H9 (cell line): ENCODE measurements at regions not wholly inside any gene's neighbourhood (a gene's known extent, or its start where the extent isn't known, plus 50 kb on each side); places are given as distances from the start of the nearest gene placed in this dataset.

Source experiments
- DNase-seq: peaks from one replicate; pipeline ENCODE4 v3.0.0-alpha.2; 2017
- H2AFZ ChIP-seq: one replicate; pipeline ENCODE4 v1.6.1; 2013; ENCODE audit warnings: mild to moderate bottlenecking, low read length, control low read depth, moderate library complexity
- H2AK5ac ChIP-seq: 2 replicates; pipeline ENCODE4 v1.6.1; 2013; ENCODE audit warnings: low read length, control low read depth, mixed read lengths; ENCODE audit not compliant: insufficient read length
- H2BK120ac ChIP-seq: one replicate; pipeline ENCODE4 v1.6.1; 2013; ENCODE audit warnings: low read depth, mild to moderate bottlenecking, low read length, control low read depth, inconsistent platforms; ENCODE audit not compliant: poor library complexity, severe bottlenecking
- H2BK12ac ChIP-seq: 2 replicates; pipeline ENCODE4 v1.6.1; 2013; ENCODE audit warnings: low read length, control low read depth, mixed read lengths, low read depth; ENCODE audit not compliant: insufficient read length
- H2BK15ac ChIP-seq: 2 replicates; pipeline ENCODE4 v1.6.1; 2013; ENCODE audit warnings: low read depth, low read length, control low read depth
- H2BK20ac ChIP-seq: one replicate; pipeline ENCODE4 v1.6.1; 2013; ENCODE audit warnings: low read depth, mild to moderate bottlenecking, low read length, control low read depth, inconsistent platforms; ENCODE audit not compliant: poor library complexity, severe bottlenecking
- H2BK5ac ChIP-seq: 2 replicates; pipeline ENCODE4 v1.6.1; 2013; ENCODE audit warnings: low read length, control low read depth, mixed read lengths; ENCODE audit not compliant: insufficient read length
- H3K14ac ChIP-seq: 2 replicates; pipeline ENCODE4 v1.6.1; 2013; ENCODE audit warnings: low read length, control low read depth; ENCODE audit not compliant: insufficient read depth
- H3K18ac ChIP-seq: 2 replicates; pipeline ENCODE4 v1.6.1; 2013; ENCODE audit warnings: low read depth, mild to moderate bottlenecking, mixed read lengths, low read length, control low read depth; ENCODE audit not compliant: insufficient read length
- H3K23ac ChIP-seq: 2 replicates; pipeline ENCODE4 v1.6.1; 2013; ENCODE audit warnings: low read length, control low read depth, mixed read lengths, low read depth; ENCODE audit not compliant: insufficient read length
- H3K23me2 ChIP-seq: 2 replicates; pipeline ENCODE4 v1.6.1; 2013; ENCODE audit warnings: low read depth, mild to moderate bottlenecking, mixed read lengths, low read length, control low read depth; ENCODE audit not compliant: insufficient read length, poor library complexity, severe bottlenecking
- H3K27ac ChIP-seq: 2 replicates; pipeline ENCODE4 v1.5.1; 2013; ENCODE audit warnings: low read length, control low read depth, mixed read lengths, low read depth; ENCODE audit not compliant: insufficient read length
- H3K27me3 ChIP-seq: 2 replicates; pipeline ENCODE4 v1.6.1; 2013; ENCODE audit warnings: low read length, control low read depth, inconsistent platforms; ENCODE audit not compliant: insufficient read depth
- H3K4ac ChIP-seq: 2 replicates; pipeline ENCODE4 v1.6.1; 2013; ENCODE audit warnings: low read depth, mild to moderate bottlenecking, control low read depth, inconsistent platforms, low read length, moderate library complexity
- H3K4me1 ChIP-seq: 2 replicates; pipeline ENCODE4 v1.6.1; 2013; ENCODE audit warnings: low read length, control low read depth, inconsistent platforms; ENCODE audit not compliant: insufficient read depth
- H3K4me2 ChIP-seq: 2 replicates; pipeline ENCODE4 v1.6.1; 2013; ENCODE audit warnings: low read length, control low read depth, mixed read lengths; ENCODE audit not compliant: insufficient read length, insufficient read depth
- H3K56ac ChIP-seq: 2 replicates; pipeline ENCODE4 v1.6.1; 2013; ENCODE audit warnings: low read depth, mild to moderate bottlenecking, mixed read lengths, low read length, control low read depth; ENCODE audit not compliant: insufficient read length
- H3K79me1 ChIP-seq: 2 replicates; pipeline ENCODE4 v1.6.1; 2013; ENCODE audit warnings: low read depth, mild to moderate bottlenecking, moderate library complexity, low read length, control low read depth, inconsistent platforms; ENCODE audit not compliant: insufficient read depth, poor library complexity, severe bottlenecking
- H3K79me2 ChIP-seq: 2 replicates; pipeline ENCODE4 v1.6.1; 2013; ENCODE audit warnings: low read length, control low read depth, inconsistent platforms; ENCODE audit not compliant: insufficient read depth
- H3K9ac ChIP-seq: 2 replicates; pipeline ENCODE4 v1.6.1; 2013; ENCODE audit warnings: low read length, control low read depth, mixed read lengths; ENCODE audit not compliant: insufficient read length; ENCODE audit errors: extremely low read depth
- H3K9me3 ChIP-seq: one replicate; pipeline ENCODE4 v1.6.1; 2013; ENCODE audit warnings: low read depth, low read length, inconsistent platforms; ENCODE audit not compliant: control insufficient read depth
- H3T11ph ChIP-seq: one replicate; pipeline ENCODE4 v1.6.1; 2013; ENCODE audit warnings: mild to moderate bottlenecking, low read length, control low read depth, inconsistent platforms
- H4K20me1 ChIP-seq: one replicate; pipeline ENCODE4 v1.6.1; 2013; ENCODE audit not compliant: control insufficient read depth, insufficient read length, insufficient read depth
- H4K5ac ChIP-seq: 2 replicates; pipeline ENCODE4 v1.6.1; 2013; ENCODE audit warnings: low read depth, mild to moderate bottlenecking, mixed read lengths, low read length, control low read depth; ENCODE audit not compliant: insufficient read length
- H4K8ac ChIP-seq: replicated peaks from 2 replicates; pipeline ENCODE4 v1.6.1; 2013; ENCODE audit warnings: low read length, control low read depth, mixed read lengths, low read depth; ENCODE audit not compliant: insufficient read length
- H4K91ac ChIP-seq: 2 replicates; pipeline ENCODE4 v1.6.1; 2013; ENCODE audit warnings: low read depth, mild to moderate bottlenecking, moderate library complexity, mixed read lengths, low read length, control low read depth; ENCODE audit not compliant: insufficient read length
- H3K27ac Mint-ChIP-seq, 3 experiments: 2 replicates in 2 of 3; 3 replicates in 1 of 3; pipeline ENCODE4 v1.8.0; 2020 to 2021; ENCODE audit warnings: mixed read lengths in 3 of 3, mild to moderate bottlenecking in 1 of 3, moderate library complexity in 1 of 3
- H3K27me3 Mint-ChIP-seq: 2 replicates; pipeline ENCODE4 v1.8.0; 2021; ENCODE audit warnings: low read depth, mild to moderate bottlenecking, moderate library complexity, mixed read lengths
- H3K36me3 Mint-ChIP-seq, 3 experiments: 2 replicates in 2 of 3; 3 replicates in 1 of 3; pipeline ENCODE4 v1.8.0; 2020 to 2021; ENCODE audit warnings: low read depth in 3 of 3, mixed read lengths in 3 of 3; ENCODE audit not compliant: insufficient read depth in 1 of 3
- H3K4me1 Mint-ChIP-seq, 2 experiments: 2 replicates each; pipeline ENCODE4 v1.8.0; 2020; ENCODE audit warnings: mixed read lengths in 2 of 2
- H3K4me3 Mint-ChIP-seq, 2 experiments: 2 replicates in 1 of 2; 3 replicates in 1 of 2; pipeline ENCODE4 v1.8.0; 2020 to 2021; ENCODE audit warnings: mild to moderate bottlenecking in 2 of 2, mixed read lengths in 2 of 2, moderate library complexity in 1 of 2
- H3K9me3 Mint-ChIP-seq, 2 experiments: 2 replicates in 1 of 2; 3 replicates in 1 of 2; pipeline ENCODE4 v1.8.0; 2020; ENCODE audit warnings: mild to moderate bottlenecking in 2 of 2, mixed read lengths in 2 of 2, moderate library complexity in 1 of 2
- CTCF ChIP-seq: fragments of 200-600 bp; sonication (generic); conservative IDR thresholded peaks from 3 replicates; pipeline ENCODE4 v1.8.0; 2021; ENCODE audit warnings: antibody characterized with exemption, mild to moderate bottlenecking
- WGBS: extraction: QIAGEN DNeasy Blood & Tissue Kit; methylation state at CpG from one replicate; pipeline ENCODE4 v1.1.7; 2013; ENCODE audit warnings: missing lambda C conversion rate, low lambda C conversion rate, mixed read lengths; ENCODE audit not compliant: insufficient read length; ENCODE audit errors: extremely low coverage; 5-methylcytosine and 5-hydroxymethylcytosine counted together

GRCh38 chr4:151532001-151532708 lies 123.2 kb downstream of the FHIP1A start:
- 100% methylated on average over 1 of the region's 6 CpGs for WGBS
- H3K27ac Mint-ChIP-seq = no peak overlapping the region; a peak in 1 of 7 replicates

More at GRCh38 chr4:151532001-151532708, 123.2 kb downstream of the FHIP1A start:
- peaks cover 2 to 16% (median 13%) of the 10 kb centered on the region in 3 experiments for H3K36me3 Mint-ChIP-seq
- H3K56ac ChIP-seq = no peak overlapping the region
- H2BK12ac ChIP-seq = no peak overlapping the region
- no peak overlapping the region for H3K18ac ChIP-seq
- no peak overlapping the region for H2BK15ac ChIP-seq
- H3K9me3 Mint-ChIP-seq = peaks cover 3 to 5% of the 10 kb centered on the region in 2 experiments; a peak in 3 of 5 replicates
- H2BK5ac ChIP-seq = no peak overlapping the region
- H2AFZ ChIP-seq = no peak overlapping the region
- H2BK120ac ChIP-seq = no peak overlapping the region
- no peak for DNase-seq
- no peaks in the 10 kb centered on the region for H4K20me1 ChIP-seq
- no peak overlapping the region for H4K91ac ChIP-seq
- H3K14ac ChIP-seq = no peak overlapping the region
- no peaks in the 10 kb centered on the region for H3K27me3 ChIP-seq
- H3K4me3 Mint-ChIP-seq = no peak overlapping the region
- no peaks in the 10 kb centered on the region for H3K23me2 ChIP-seq
- no peaks in the 10 kb centered on the region for H3K9me3 ChIP-seq
- H3K4ac ChIP-seq = no peak overlapping the region
- H3K4me1 ChIP-seq = no peaks in the 10 kb centered on the region
- H3K4me1 Mint-ChIP-seq = peaks cover 11 to 22% of the 10 kb centered on the region in 2 experiments
- no peak overlapping the region for H3K4me2 ChIP-seq
- 0 out of 3 replicates have a peak, but pooled peaks have one; percentile 13 for TF ChIP-seq CTCF
- H4K8ac ChIP-seq = no peak overlapping the region
- H3K79me1 ChIP-seq = no peaks in the 10 kb centered on the region
- H3K27ac ChIP-seq = no peak overlapping the region
- H4K5ac ChIP-seq = no peak overlapping the region
- no peak overlapping the region for H3T11ph ChIP-seq
- no peak overlapping the region for H2AK5ac ChIP-seq
- no peak overlapping the region for H3K9ac ChIP-seq
- H2BK20ac ChIP-seq = no peak overlapping the region
- no peak overlapping the region for H3K23ac ChIP-seq
- no peaks in the 10 kb centered on the region for H3K79me2 ChIP-seq
- H3K27me3 Mint-ChIP-seq = no peaks in the 10 kb centered on the region
